SH-SY5Y (cell line): ENCODE measurements at regions not wholly inside any gene's neighbourhood (a gene's known extent, or its start where the extent isn't known, plus 50 kb on each side); places are given as distances from the start of the nearest gene placed in this dataset.

Experiments
- GATA2 ChIP-seq: IDR thresholded peaks from 2 replicates; pipeline ENCODE4 v1.6.1; 2011; ENCODE audit warnings: mild to moderate bottlenecking, low read depth, low read length
- GATA3 ChIP-seq: IDR thresholded peaks from 2 replicates; pipeline ENCODE4 v1.6.1; 2011; ENCODE audit warnings: low read depth, mild to moderate bottlenecking, low read length, moderate library complexity

GRCh38 chr13:109981000-109981399 is 194.6 kb upstream of the IRS2 start:
- TF ChIP-seq GATA3 (no peak), GATA2 (no peak)

- no peak for TF ChIP-seq GATA3
- TF ChIP-seq GATA2: no peak
Observed at GRCh38 chr13:109979228-109979627, 192.8 kb upstream of the IRS2 start.

- TF ChIP-seq GATA3 (no peak), GATA2 (no peak)
Observed at GRCh38 chr13:109977212-109977968, 191.0 kb upstream of the IRS2 start.

- no peak for TF ChIP-seq GATA3
- TF ChIP-seq GATA2: no peak
Observed at GRCh38 chr13:109976206-109976997, 190.0 kb upstream of the IRS2 start.

GRCh38 chr13:109974354-109974753 is 188.0 kb upstream of the IRS2 start:
- TF ChIP-seq GATA3 (no peak), GATA2 (no peak)

GRCh38 chr13:109973279-109973678 is 186.9 kb upstream of the IRS2 start:
- TF ChIP-seq GATA2 (no peak), GATA3 (no peak)

- TF ChIP-seq GATA2: no peak
- no peak for TF ChIP-seq GATA3
Observed at GRCh38 chr13:109971456-109972090, 185.2 kb upstream of the IRS2 start.

GRCh38 chr13:109971006-109971405 is 184.6 kb upstream of the IRS2 start:
- TF ChIP-seq GATA3 (no peak), GATA2 (no peak)

- TF ChIP-seq GATA2 (no peak), GATA3 (no peak)
Observed at GRCh38 chr13:109968876-109969577, 182.6 kb upstream of the IRS2 start.

- TF ChIP-seq GATA2 (no peak), GATA3 (no peak)
Observed at GRCh38 chr13:109963960-109964563, 177.7 kb upstream of the IRS2 start.

GRCh38 chr13:109963384-109963783 is 177.0 kb upstream of the IRS2 start:
- TF ChIP-seq GATA3 (no peak), GATA2 (no peak)

- no peak for TF ChIP-seq GATA3
Observed at GRCh38 chr13:109959903-109960302, 173.5 kb upstream of the IRS2 start.

- TF ChIP-seq GATA3 (no peak), GATA2 (no peak)
Observed at GRCh38 chr13:109957875-109958274, 171.5 kb upstream of the IRS2 start.

GRCh38 chr13:109955598-109955997 is 169.2 kb upstream of the IRS2 start:
- TF ChIP-seq GATA2 (no peak), GATA3 (no peak)
